ENCODE measurements at regions not wholly inside any gene's neighbourhood (a gene's known extent, or its start where the extent isn't known, plus 50 kb on each side); places are given as distances from the start of the nearest gene placed in this dataset.

DNA sequence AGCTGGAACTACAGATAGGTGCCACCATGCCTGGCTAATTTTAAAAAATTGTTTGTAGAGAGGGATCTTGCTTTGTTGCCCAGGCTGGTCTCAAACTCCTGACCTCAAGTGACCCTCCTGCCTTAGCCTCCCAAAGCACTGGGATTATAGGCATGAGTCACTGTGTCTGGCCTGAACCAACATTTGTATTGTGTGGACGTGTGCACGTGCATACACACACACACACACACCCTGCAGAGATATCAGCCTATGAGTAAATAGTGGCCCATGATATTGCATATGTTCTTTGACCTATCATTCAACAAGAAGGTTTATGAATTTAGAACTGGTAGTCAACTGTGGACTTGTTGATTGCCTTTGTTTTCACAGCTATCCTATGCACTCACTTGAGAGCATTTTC is 161.6 kb downstream of the BAMBI start:
- TF ChIP-seq, protein P1, sequence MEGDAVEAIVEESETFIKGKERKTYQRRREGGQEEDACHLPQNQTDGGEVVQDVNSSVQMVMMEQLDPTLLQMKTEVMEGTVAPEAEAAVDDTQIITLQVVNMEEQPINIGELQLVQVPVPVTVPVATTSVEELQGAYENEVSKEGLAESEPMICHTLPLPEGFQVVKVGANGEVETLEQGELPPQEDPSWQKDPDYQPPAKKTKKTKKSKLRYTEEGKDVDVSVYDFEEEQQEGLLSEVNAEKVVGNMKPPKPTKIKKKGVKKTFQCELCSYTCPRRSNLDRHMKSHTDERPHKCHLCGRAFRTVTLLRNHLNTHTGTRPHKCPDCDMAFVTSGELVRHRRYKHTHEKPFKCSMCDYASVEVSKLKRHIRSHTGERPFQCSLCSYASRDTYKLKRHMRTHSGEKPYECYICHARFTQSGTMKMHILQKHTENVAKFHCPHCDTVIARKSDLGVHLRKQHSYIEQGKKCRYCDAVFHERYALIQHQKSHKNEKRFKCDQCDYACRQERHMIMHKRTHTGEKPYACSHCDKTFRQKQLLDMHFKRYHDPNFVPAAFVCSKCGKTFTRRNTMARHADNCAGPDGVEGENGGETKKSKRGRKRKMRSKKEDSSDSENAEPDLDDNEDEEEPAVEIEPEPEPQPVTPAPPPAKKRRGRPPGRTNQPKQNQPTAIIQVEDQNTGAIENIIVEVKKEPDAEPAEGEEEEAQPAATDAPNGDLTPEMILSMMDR (IDR thresholded peaks at IDR 0.05; ENCODE audit: insufficient read depth, low read depth, low read length): no peak
- no peak for TF ChIP-seq EZH2 (IDR thresholded peaks at IDR 0.05; ENCODE audit: insufficient read depth, low read length)
